ENCODE measurements at regions not wholly inside any gene's neighbourhood (a gene's known extent, or its start where the extent isn't known, plus 50 kb on each side); places are given as distances from the start of the nearest gene placed in this dataset.

- ATAC-seq (no peak), DNase-seq (ENCODE audit: extremely low read depth in 1 of 4, low spot score in 3 of 4) (no peak), FAIRE-seq (no peak)
- TF ChIP-seq ZNF354B (CRISPR knock-in tag; IDR thresholded peaks at IDR 0.05) (no peak), PRDM10 (IDR thresholded peaks at IDR 0.05; ENCODE audit: partially characterized antibody) (no peak), DPF2 (IDR thresholded peaks at IDR 0.05) (no peak), ZEB2 (IDR thresholded peaks at IDR 0.05) (no peak), BACH1 (tag; IDR thresholded peaks at IDR 0.05) (no peak), ZNF232 (CRISPR knock-in tag; IDR thresholded peaks at IDR 0.05) (no peak), ZNF445 (CRISPR knock-in tag; IDR thresholded peaks at IDR 0.05; ENCODE audit: low read depth) (no peak), HMBOX1 (IDR thresholded peaks at IDR 0.05) (no peak), ZNF707 (CRISPR knock-in tag; conservative IDR thresholded peaks at IDR 0.05) (no peak)
- no peaks in the 10 kb centered on the region for H3K9me3 ChIP-seq (replicated peaks; ENCODE audit: control insufficient read depth, insufficient read depth, low read depth, low read length)
- H3K27ac ChIP-seq (ENCODE audit: extremely low read depth, low read depth, low read length) = no peak overlapping the region
- WGBS (ENCODE audit: insufficient coverage, low coverage, missing lambda C conversion rate) = 0% methylated on average over 6 of the region's 6 CpGs
- no peaks in the 10 kb centered on the region for H3K27me3 ChIP-seq (ENCODE audit: control insufficient read depth in 2 of 2, insufficient read depth in 2 of 2, low read length in 2 of 2)
- no peak overlapping the region for H2AFZ ChIP-seq (ENCODE audit: low read depth, low read length)
- intact Hi-C loops (cut with micrococcal nuclease) (no loop called here), in situ Hi-C loops (cut with MboI) (no loop called here)
- H3K9ac ChIP-seq (ENCODE audit: insufficient read depth in 1 of 2, low read depth in 2 of 2, low read length in 2 of 2) = no peak overlapping the region
- no peak overlapping the region for H3K4me3 ChIP-seq
- no peak overlapping the region for H3K4me2 ChIP-seq (ENCODE audit: insufficient read depth, low read length)
- POLR2A ChIA-PET = no interaction called here
- H3K36me3 ChIP-seq (ENCODE audit: control insufficient read depth, insufficient read depth, low read length) = no peaks in the 10 kb centered on the region
- H3K79me2 ChIP-seq (ENCODE audit: control insufficient read depth, insufficient read depth, low read length) = no peaks in the 10 kb centered on the region
- H3K4me1 ChIP-seq (replicated peaks in 1 of 2; ENCODE audit: control insufficient read depth in 2 of 2, insufficient read depth in 2 of 2, low read length in 2 of 2) = no peaks in the 10 kb centered on the region
- H3K9me1 ChIP-seq (ENCODE audit: control insufficient read depth, insufficient read depth, low read length) = no peaks in the 10 kb centered on the region
- no TSS peak for BruUV-seq (replicated peaks)
- H4K20me1 ChIP-seq (replicated peaks; ENCODE audit: control insufficient read depth, insufficient read depth, low read length) = no peaks in the 10 kb centered on the region
- CTCF ChIA-PET (ENCODE audit: low intra/inter-chr PET ratio) = no interaction called here
Measured at GRCh38 chr5:33372721-33373472, 67.9 kb upstream of the TARS1 start.
